A673 (cell line): ENCODE measurements at regions not wholly inside any gene's neighbourhood (a gene's known extent, or its start where the extent isn't known, plus 50 kb on each side); places are given as distances from the start of the nearest gene placed in this dataset.

Experiments
- EZH2 ChIP-seq: fragments of 200-600 bp; sonication (generic); IDR thresholded peaks from 2 replicates; pipeline ENCODE4 v1.6.1; 2017; ENCODE audit warnings: borderline replicate concordance, low read depth, mild to moderate bottlenecking, mixed read lengths, antibody characterized with exemption, low read length; ENCODE audit not compliant: poor library complexity, severe bottlenecking
- TF ChIP-seq, protein P1 (sequence below): fragments of 300-800, 200-600 bp; sonication (generic); conservative IDR thresholded peaks from 2 replicates; pipeline ENCODE4 v1.5.1; 2017; ENCODE audit warnings: low read depth, mild to moderate bottlenecking, antibody characterized with exemption, low read length, moderate library complexity, mixed read lengths

DNA sequence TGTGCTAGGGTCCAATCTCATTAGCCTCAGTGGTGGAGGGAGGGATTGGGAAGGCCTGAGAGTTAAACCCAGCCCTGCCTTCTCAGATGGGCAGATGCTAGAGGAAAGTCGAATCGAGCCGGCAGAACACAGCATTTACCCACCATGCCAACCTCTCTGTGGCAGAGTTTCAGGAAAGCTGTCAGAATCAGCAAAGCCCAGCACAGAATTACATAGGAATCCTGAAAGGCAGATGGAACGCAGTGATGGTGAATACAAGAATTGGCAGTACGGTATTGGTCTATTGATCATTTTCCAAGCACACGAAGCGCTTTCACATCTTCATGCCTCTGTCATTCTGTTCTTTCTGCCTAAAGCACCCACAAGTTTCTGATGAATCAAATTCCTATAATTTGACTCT, 417.7 kb upstream of the RBMS3 start:
- no peak for TF ChIP-seq EZH2
- TF ChIP-seq, protein P1, sequence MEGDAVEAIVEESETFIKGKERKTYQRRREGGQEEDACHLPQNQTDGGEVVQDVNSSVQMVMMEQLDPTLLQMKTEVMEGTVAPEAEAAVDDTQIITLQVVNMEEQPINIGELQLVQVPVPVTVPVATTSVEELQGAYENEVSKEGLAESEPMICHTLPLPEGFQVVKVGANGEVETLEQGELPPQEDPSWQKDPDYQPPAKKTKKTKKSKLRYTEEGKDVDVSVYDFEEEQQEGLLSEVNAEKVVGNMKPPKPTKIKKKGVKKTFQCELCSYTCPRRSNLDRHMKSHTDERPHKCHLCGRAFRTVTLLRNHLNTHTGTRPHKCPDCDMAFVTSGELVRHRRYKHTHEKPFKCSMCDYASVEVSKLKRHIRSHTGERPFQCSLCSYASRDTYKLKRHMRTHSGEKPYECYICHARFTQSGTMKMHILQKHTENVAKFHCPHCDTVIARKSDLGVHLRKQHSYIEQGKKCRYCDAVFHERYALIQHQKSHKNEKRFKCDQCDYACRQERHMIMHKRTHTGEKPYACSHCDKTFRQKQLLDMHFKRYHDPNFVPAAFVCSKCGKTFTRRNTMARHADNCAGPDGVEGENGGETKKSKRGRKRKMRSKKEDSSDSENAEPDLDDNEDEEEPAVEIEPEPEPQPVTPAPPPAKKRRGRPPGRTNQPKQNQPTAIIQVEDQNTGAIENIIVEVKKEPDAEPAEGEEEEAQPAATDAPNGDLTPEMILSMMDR: no peak
